ENCODE measurements at regions not wholly inside any gene's neighbourhood (a gene's known extent, or its start where the extent isn't known, plus 50 kb on each side); places are given as distances from the start of the nearest gene placed in this dataset.
"Not testable (repeated sequence)": the region's sequence is repeated elsewhere in the genome, so short reads cannot be mapped to it uniquely, and the experiment has no call there.

DNA sequence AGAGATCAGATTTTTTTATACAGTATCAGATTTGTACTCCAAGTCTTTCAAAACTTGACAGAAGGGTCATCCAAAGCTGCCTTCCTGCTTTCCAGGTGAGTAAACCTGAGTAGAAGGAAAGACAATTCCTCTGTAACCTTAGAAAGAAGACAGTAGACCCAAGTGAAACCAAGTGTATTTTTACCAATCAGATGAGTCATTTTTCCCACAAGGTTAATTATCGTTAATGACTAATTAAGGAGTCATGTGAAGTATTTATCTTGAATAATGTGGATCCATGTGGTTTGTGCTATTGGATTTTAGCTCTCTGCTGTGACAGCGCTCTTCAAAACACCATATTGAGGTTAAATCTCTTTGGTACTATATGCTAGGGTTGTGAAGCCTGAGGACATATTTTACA, 74.0 kb upstream of the PELI2 start:
- DNase-seq (ENCODE audit: low read depth, low spot score) = no peak

GRCh38 chr14:56046546-56046945, 71.7 kb upstream of the PELI2 start:
- DNase-seq (ENCODE audit: low read depth, low spot score) = no peak

DNA sequence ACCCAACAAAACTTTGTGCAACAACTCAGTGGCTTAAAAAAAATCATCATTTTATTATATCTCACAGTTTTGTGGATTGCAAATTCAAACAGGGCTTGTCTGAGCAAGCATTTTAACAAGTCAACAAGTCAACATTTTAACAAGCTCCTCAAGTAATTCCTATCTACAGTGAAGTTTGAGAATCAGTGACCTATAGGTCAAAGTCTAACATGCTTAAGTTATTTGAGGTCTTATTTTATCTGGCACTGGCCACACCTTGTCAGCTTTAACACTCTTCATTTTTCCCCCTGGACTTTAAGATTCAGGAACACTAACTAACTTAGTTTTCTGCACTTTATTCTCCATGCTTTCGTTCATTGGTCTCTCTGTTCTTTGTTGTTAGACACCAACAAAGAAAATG, 71.2 kb upstream of the PELI2 start:
- no peak for DNase-seq (ENCODE audit: low read depth, low spot score)

DNA sequence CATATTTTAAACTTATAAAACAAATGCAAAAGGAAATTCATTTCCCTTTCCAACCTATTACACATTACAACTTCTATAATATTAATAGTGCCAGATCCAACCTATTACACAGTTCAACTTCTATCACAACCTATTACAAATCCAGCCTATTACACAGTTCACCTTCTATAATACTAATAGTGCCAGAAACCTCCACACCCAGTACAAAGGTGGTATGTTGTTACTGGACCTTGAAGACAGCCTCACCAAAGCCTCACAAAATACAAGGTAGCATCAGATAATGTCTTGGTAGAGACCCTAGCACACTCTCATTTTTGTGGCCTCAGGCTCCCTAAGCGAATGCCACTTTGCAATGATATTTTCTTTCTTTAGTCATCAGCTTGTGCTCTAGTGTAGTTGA, 68.7 kb upstream of the PELI2 start:
- DNase-seq (ENCODE audit: low read depth, low spot score) = no peak

GRCh38 chr14:56055511-56055910, 62.7 kb upstream of the PELI2 start:
- no peak for DNase-seq (ENCODE audit: low read depth, low spot score)

GRCh38 chr14:56056031-56056430, 62.2 kb upstream of the PELI2 start:
- no peak for DNase-seq (ENCODE audit: low read depth, low spot score)

GRCh38 chr14:56057071-56057741, 61.0 kb upstream of the PELI2 start:
- DNase-seq (ENCODE audit: low read depth, low spot score) = no peak

GRCh38 chr14:56057767-56058166, 60.4 kb upstream of the PELI2 start:
- DNase-seq (ENCODE audit: low read depth, low spot score) = no peak

DNA sequence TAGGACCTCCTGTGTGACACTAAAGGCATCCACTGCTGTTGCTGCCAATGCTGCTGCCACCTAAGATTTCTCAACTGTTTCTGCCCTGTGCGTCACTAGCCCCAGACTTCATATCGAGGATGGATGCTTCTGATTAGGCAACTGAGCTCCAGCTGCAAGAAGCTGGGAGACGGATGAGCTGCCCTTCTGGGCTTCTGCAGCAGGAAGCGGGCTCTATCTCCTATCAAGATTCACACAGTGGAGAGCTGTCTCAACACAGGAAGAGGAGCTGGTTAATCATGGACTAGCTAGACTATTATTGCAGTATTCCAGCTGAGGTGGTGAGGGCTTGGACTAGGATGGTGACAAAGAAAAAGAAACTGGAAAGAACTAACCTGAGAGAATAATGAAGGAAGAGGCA, 59.2 kb upstream of the PELI2 start:
- no peak for DNase-seq (ENCODE audit: low read depth, low spot score)

- DNase-seq (ENCODE audit: low read depth, low spot score) = no peak
Observed at GRCh38 chr14:56061051-56061450, 57.2 kb upstream of the PELI2 start.

DNA sequence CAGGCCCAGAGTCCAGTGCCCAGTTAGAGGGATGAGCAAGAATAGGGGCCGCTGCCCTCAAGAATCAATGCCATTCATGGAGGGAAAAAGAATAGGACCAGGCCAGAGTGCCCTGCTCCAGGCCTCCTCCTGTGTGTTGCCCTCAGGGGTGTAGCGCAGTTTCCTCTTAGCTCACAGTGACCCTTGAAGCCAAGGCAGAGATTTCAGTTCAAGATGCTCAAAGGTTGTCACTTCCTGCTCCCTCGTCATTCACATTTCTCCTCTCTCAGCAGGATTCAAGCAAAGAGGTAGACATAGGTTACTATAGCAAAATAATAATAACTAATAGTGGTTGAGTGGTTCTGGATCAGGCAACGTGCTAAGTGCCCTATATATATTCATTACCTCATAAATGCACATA, 55.1 kb upstream of the PELI2 start:
- no peak for DNase-seq (ENCODE audit: low read depth, low spot score)

- DNase-seq (ENCODE audit: low read depth, low spot score) = no peak
Observed at GRCh38 chr14:56064513-56064912, 53.7 kb upstream of the PELI2 start.

GRCh38 chr14:56065199-56065598, 53.0 kb upstream of the PELI2 start:
- not testable (repeated sequence) for DNase-seq (ENCODE audit: low read depth, low spot score)

DNA sequence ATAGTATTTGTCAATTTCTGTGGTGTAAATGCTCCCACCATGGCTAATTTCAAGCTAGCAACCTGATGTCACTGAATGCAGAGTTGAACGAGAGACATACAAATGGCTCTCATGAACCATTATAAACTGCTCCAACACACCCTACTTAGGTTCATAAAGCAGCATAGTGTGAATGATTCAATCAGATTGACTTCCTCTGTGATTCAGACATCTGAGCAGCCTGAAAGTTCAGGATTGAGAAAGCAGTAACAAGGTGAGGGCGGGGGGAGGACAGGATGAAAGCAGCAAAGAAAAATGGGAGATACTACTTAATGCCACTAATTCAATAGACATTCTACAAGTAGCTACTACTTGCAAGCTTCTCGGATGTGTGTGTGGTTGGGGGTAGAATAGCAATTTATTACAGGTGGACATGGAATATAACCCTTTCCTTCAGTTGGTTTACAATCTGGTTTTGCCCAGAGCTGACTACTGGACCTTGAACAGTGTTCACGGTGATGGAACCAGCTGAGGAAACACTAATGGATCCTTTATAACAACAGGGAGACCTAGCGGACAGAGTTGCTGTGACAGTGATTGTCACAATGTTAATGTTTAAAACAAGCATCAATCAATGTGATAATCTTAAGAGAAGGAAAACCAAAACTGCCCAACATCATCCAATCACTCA, 52.5 kb upstream of the PELI2 start:
- DNase-seq (ENCODE audit: low read depth, low spot score) = no peak
